Activated T-cell treated with anti-CD3 and anti-CD28 coated beads for 48 hours (primary cell): ENCODE measurements at regions not wholly inside any gene's neighbourhood (a gene's known extent, or its start where the extent isn't known, plus 50 kb on each side); places are given as distances from the start of the nearest gene placed in this dataset.

Experiments used
- DNase-seq: peaks from one replicate; pipeline ENCODE4 v3.0.0-alpha.2; 2020; ENCODE audit warnings: low read depth

DNA sequence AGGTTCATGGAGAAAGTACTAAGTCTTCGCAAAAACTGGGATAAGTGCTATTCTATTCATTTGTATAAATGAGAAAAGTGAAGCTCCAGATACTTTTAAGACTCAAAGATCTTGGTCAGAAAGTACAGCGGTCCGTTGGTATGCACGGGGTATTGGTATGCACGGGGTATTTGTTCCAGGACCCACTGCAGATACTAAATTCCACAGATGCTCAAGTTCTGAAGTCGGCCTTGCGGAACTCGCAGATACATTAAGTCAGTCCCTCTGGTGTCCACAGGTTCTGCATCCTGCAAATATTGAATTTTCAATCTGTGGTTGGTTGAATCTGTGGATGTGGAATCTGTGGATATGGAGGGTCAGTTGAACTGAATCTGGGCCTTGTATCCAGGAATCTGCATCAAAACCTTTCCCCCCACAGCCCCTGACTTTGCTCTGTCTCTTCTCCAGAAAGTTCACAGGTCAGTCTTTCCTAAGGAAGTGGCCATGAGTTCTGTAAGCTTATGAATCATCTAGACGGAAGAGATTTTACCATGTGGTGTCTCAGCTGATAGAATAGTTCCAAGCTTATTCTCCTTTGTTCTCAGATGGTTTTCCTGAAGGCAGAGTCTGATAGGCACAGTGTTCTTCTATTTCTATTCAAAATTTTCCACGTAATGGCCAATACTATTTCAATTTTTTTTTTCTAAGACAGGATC lies 274.7 kb downstream of the NEDD1 start:
- DNase-seq: no peak

DNA sequence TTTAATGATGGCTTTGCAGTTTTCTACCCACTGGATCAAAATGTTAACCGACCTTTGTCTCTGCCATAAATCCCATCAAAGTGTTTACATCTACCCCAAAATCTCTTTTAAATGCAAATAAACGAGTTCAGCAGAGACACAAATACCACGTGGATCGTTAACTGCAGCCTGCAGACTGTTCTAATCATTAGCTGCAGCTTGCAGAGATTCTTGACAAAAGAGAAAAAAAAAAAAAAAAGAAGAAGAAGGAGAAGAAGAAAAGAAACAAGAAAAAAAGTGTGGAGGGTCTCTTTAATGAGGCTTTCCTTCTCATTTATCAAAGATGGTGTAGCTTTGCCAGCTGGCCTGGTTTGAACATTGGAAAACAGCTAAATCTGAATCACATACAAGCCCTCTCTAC lies 275.7 kb downstream of the NEDD1 start:
- DNase-seq: no peak

DNA sequence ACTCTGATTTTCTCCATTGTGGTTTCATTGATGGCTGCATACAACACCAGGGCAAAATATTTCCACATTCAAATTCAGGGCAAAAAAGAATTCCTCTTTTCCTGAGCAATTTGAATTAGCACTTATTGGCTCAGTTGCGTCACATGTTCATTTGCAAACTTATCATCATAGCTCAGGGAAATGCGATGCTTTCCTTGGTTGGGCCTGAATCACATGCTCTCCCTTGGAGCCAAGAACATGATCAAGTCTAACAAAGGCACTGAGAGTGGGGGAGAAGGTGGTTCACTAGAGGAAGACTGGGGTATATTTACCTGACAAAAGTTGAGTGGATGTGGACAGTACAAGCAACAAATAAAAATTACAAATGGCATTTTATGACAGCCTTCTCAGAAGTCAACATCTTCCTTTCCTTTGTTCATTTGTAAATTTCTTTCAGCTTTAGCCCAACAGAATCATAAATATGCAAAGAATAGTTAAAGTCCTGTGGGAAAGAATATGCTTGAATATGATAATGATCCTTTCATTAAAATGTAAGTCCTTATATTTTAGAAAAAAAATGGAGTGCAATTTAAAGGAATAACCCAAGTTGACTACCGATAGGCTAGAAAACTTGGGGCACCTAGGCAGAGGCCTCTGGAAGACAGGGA lies 277.2 kb downstream of the NEDD1 start:
- DNase-seq: no peak

DNA sequence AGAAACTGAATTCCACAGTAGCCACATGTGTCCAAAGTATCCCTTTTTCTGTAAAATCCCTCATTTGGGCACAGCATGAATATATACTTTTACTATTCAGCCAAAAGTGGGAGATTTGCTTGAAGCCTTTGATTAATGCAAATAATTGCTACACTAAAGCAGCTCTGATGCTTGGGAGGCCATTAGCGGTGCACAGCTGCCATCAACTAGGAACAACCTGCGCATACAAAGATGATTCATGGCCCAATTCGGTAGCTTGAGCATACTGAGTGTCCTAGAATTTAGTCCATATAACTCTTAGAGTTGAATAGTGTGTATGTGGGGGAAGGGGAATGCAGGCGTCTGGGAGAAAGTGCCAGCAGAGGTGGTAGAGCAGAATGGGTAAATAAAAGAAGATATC lies 277.0 kb upstream of the RMST start:
- DNase-seq: no peak

DNA sequence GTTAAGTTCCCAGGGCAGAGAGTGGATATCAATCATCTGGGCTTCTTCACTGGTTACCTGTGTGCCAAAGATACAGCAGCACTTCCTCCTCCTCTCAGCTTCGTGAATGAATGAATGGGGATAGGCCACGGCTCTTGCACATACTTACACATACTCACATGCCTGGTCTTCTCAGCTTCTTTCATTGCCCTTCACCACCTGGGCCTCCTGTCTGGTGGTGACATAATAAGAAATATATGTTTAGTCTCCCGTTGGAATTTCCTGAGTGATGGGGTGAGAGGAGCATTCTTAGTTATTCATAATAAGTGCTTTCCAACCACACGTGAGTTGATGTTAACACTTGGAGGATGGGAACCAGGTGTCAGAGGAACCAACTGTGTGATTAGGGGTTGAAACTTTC lies 268.1 kb upstream of the RMST start:
- DNase-seq: no peak

DNA sequence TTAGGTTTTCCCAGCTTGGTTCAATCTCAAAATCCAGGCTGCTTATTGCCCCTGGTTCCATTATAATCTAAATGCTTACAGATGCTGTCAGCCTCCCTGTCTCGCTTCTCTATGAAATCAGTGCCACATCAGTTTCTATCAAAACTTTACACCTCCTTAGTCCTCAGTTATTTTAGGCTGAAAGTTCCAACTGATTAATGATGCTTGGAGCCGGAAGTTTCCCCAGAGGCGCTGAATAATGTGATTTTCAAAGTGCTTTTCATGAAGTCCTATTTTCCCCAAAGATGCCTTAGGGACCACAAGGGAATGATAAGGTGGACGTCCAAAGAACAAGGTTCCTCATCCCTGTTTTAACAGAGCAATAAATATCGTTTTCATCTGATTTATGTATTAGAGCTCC lies 262.4 kb upstream of the RMST start:
- DNase-seq: no peak

DNA sequence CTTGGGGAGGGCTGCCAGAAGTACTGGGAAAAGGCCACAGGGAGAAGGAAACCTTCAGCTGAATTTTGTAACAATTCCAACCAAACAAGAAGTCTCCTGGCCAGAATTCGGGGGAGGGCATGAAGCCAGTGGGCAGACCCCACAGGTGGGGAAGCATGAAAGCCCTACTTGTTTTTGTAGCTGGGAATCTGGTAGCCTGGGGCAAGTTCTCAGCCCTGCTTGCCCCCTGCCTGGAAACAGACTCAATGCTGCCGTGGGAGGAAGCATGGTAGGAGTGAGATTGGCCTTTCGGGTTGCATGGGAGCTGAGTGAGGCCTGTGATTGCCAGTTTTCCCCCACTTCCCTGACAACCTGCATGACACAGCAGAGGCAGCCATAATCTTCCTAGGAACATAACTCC lies 259.2 kb upstream of the RMST start:
- no peak for DNase-seq

DNA sequence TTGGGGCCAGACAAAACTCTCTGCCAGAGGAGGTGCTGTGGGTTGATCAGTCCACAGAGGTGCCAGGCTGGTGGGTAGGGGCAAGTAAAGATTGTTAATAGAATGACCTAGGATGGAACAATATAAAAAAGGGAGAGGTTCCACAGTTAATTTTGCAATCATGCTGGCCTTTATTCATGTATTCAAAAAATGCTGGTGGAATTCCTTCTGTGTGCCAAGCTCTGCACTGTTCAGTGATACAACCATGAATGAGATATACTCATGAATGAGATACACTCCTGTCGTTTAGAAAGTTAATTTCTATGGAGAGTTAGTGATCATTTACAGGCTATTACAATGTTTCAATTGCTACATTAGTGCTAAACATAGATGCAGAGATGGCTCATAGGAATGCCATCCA lies 252.6 kb upstream of the RMST start:
- no peak for DNase-seq

DNA sequence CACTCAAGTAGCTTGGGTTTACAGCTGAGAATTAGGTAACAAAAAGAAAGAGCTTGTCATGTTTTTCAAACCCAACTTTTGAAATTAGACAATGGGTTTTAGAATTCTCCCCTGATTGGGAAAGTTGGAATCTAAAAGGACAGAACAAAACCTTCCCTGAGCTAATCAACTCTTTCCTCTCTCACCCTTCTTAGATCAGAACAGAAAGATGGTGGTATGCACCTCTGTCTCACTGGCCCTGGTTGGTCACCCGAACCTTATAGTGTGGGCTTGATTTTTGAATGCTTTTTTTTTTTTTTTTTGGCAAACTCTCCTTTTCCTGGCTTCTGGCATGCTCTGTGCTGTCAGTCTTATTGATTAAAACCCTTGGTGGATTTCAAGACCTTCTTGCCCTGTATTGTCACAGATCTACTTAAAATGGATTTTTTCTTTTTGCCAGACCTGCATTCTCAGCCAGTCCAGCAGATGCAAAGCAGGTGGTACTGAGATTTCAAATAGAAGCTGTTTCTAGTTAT lies 251.1 kb upstream of the RMST start:
- DNase-seq: no peak

DNA sequence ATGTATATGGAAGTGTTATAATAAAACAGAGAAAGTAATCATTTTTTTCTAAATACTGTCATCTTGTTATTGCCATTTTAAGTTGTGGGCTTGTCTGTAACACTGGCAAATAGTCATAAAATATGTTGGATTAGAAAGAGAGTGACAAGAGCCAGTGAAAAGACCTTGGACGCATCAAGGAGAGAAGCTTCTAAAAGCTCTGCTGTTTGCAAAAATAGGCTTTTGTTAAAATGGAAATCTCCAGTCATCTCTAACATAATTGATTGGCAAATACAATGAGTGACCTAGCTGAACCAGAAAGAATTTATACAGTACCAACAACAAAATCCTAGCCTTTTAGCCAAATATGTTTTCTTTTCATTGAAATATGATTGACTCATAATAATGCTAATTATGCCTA lies 245.8 kb upstream of the RMST start:
- no peak for DNase-seq

DNA sequence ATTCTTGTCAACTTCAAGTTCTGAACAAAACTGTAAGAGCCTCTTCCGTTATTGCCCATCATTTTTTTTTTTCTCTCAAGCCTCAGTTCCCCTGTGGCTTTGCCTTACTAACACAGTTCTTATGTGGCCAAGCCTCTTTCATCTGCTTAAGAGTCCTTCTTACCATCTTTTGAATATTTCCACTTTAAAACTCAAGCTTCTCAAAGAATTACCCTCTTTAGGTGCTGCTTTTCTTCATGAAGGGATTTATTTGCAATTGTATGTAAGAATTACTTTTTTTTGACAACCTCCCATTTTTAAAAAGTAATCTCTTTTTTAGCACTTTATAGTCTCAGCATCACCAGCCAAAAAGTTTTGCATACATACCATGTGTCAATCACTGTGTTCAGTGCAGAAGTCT lies 240.2 kb upstream of the RMST start:
- DNase-seq: no peak

DNA sequence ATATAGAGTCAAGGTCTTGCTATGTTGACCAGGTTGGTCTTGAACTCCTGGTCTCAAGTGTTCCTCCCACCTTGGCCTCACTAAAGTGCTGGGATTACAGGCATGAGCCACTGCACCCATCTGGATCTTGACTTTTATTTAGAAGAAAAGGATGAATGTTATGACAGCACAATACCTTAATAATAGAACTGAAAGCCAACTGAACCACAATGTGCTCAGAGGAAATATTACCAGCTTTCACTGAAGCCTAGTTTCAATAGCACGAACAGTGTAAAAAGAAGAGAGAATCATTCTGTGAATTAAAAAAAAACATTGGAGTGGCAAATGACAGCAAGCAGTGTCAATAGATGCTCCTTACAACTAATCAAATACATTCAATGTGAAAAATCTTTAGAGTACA lies 239.2 kb upstream of the RMST start:
- no peak for DNase-seq

DNA sequence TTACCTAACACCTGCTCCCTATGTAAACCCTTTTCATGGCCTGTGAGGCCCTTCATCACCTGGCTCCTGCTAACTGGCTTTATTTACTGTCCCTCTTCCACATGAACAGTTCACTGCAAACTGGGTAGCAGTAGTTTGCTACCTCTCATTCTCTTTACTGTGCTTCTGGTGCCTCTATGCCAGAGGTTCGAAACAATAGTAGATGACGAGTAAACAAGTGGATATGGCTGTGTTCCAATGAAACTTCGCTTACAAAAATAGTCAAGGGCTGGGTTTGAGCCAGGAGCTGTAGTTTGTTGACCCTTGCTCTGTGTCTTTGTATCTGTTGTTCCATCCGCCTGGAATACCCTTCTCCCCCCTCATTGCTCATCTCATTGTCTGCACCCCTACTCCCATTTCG lies 233.6 kb upstream of the RMST start:
- no peak for DNase-seq

DNA sequence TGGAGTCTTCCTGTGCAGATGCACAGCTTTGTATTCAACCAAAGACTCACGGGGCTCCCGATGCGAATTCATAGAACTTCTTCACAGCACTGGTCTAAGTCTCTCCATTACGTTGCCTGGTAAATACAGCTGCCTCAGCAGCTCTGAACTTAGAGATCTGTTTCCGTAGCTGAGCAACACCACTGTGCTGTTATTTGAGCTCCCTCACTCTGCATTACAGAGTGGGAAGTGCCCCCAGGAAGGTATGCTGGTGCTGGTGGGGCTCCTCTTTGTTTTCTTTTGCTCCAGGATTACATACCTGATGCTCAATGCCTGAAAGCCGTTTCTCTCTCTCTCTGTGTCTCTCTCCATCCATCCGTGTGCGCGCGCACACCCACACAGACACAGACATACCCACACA lies 227.5 kb upstream of the RMST start:
- no peak for DNase-seq

DNA sequence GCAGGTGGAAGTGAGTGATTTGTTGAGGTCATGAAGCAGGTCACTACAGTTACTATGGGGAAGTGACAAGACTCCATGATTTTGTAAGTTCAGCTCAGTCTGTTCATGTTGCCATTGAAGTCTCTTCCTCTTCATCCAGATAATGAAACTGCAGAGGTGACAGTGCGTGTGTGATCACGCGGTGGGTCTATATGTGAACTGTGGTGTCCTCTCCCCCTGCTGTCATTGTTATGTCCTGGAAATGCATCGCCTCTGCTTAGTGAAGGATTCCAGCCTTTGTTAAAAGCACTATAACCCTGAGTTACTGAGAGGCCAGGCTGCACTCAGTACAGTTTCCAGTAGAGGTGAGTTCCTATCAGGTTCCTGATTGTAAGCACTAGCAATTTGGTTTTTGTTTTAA lies 216.2 kb upstream of the RMST start:
- no peak for DNase-seq

DNA sequence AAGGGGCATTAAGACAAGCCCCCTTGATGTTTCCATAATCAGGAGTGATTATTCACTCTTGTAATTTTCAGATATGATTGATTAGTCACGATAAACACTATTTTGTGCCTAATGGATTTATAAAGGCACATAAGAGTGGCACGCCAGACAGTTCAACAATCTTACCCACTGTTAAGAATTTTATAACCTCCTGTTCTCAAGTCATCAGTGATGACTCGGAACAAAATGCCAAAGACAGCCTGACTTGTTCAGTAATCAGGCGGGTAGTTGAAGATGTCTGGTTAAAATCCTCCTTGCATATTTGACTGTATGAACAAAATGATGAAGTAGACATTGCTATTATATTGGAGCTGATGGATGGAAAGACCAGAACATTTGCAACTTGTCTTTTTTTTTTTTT lies 212.1 kb upstream of the RMST start:
- DNase-seq: no peak

DNA sequence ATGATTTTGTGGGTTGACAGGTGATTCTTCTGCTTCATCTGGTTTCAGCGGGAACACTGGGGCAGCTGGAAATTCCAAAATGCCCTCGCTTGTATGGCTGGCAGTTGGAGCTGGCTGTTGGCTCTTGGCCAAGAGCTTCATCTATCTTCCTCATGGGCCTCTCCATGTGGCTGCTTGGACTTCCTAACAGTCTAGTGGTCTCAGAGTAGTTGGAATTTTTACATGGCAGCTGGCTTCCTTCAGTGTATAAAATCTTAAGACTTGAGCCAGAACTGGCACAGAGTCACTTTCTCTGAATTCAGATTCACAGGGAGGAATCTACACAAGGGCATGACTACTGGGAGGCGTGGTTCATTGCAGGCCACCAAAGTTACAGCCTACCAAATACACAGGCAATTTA lies 204.9 kb upstream of the RMST start:
- DNase-seq: no peak

DNA sequence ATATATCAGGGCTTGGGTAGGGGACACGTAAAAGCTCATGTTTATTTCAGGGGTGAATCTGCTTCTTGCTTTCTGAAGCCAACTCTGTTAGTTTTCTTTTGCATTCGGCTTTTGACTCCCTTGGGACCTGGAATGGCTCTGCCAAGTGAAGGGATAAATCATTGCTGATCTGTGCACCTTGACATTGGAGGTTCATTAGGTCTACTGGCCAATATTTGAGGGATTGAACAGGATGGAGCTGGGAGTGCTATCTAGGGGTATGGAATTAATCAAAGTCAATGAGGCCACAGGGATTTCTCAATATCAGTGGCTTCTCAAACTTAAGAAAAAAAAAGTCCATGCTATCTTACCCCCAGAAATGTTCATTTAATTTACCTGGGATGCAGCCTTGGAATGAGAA lies 203.5 kb upstream of the RMST start:
- DNase-seq: no peak

DNA sequence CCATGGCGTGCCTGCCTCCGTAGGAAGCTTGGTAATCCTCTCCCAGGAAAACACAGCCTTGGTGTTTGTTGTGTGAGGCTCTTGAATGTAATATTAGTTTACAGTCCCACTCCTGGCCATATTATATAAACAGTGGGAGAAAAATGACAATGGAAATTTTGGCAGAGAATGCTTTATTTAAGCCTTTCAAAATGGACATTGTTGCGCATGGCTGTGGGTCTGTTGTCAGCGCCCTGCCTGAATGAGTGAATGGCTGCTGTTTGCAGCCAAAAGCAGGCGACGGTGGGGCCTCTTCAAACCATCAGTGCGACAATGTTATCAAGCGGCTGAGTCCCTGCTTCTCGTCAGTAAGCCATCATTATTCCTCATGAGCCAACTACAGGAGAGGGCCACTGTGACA lies 201.8 kb upstream of the RMST start:
- DNase-seq: no peak

DNA sequence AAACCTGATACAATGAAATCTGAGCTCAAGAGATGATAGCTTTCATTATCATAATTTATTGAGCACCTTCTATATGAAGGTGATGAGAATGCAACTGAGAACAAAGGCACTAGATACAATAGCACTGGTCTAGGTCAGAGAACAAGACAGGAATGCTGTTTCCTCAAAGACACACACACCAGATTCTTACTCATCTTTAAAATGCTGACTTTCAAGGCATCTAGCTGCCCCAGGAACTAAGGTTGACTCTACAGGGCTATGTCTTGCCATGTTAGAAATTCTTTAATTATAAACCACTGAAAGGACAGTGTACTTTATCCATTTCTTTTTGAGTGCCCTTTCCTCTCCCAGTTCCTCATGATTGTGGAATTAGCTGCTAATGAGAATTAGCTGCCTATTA lies 195.4 kb upstream of the RMST start:
- no peak for DNase-seq

DNA sequence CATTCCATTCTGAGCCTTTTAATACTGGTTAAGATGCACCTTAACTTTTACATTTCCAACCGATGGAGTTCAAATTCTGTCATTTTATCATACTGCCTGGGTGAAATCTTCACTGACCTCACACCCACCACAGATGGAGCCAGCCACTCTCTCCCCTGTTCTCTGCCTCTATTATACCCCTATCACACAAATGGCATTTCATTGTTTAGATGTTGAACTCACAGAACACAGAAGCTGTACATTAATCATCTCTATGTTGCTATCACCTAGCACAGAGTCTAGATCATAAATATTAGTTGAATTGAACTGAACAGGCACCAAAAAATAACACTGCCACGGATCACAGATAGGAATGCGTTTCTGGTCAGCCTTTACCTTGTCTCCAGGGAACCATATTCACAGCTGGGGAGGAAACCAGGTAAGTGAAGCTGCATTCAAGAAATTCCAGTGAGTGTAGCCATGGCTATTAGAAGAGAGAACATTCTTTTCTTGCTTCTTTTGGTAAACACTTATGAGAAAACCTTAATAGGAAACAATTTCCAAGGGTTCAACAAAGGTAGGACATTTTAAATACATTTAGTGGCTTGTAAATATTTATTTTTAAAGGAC lies 194.9 kb upstream of the RMST start:
- DNase-seq: no peak

DNA sequence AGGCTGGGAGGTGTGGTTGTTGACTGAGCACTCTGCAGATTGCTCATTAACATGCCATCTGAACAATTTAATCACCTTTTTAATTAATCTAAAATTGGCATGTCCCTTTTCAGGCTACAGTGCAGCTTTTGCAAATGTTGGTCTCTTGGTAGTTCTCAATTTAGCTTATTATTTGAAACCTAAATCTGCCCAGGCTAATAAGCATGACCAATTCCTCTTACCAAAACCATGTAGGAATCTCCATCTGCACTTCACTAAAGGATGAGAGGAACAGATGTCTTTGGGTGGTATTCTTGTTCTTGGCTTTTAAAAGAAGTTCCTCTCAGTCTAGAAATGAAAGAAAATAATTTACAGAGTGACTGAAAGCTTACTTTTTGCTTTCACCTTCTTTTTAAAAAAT lies 190.1 kb upstream of the RMST start:
- DNase-seq: no peak

DNA sequence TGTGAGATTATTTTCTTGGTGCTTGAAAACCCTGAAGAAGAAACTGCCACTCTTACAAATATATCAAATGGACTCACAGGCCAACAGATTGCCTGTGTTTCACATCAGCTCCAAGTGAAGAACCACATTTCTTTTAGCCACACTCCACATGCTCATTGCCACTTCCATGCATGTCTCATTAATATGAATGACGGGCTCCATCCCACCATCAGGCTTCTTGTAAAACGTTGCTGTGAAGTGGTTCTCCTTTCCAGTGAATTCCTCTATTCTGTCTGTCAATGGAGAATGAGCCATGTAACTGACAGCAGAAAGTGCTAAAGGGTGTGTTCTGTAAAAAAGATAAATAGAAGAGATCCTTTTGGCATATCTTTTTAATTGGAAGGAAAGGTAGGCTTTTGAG lies 188.2 kb upstream of the RMST start:
- DNase-seq: no peak

DNA sequence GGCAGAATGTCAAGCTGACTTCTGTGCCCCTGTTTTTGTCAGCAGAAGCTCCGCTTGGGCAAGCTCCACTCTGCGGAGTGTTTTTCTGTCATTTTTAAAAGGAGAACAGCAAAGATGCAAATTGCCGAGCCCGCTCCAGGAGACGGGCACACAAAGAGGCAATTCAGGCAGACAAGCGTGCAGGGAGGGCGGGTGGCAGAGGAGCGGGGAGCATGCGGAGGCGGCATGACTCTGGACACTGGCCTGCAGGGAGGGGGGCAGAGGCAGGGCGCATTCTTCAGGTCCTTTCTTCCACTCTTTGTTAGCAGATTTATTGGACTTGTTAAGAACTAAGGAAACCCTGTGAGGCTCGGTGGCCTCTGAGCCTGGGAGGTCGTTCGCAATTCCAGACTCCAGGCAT lies 187.3 kb upstream of the RMST start:
- no peak for DNase-seq
